ENCODE measurements at regions not wholly inside any gene's neighbourhood (a gene's known extent, or its start where the extent isn't known, plus 50 kb on each side); places are given as distances from the start of the nearest gene placed in this dataset.
"Not testable (repeated sequence)": the region's sequence is repeated elsewhere in the genome, so short reads cannot be mapped to it uniquely, and the experiment has no call there.

- DNase-seq: no peak
- intact Hi-C loops (cut with micrococcal nuclease): no loop called here
- no peak for ATAC-seq
These were observed 696.8 kb upstream of the COX7C start for GRCh38 chr5:85920984-85921383.

GRCh38 chr5:85921590-85921989 lies 696.2 kb upstream of the COX7C start:
- intact Hi-C loops (cut with micrococcal nuclease): no loop called here
- ATAC-seq: no peak

GRCh38 chr5:85927632-85928031 lies 690.1 kb upstream of the COX7C start:
- intact Hi-C loops (cut with micrococcal nuclease): no loop called here
- DNase-seq (no peak), ATAC-seq (no peak)

More at GRCh38 chr5:85921590-85921989, 696.2 kb upstream of the COX7C start:
- no peak for DNase-seq

GRCh38 chr5:85929713-85930112 lies 688.0 kb upstream of the COX7C start:
- ATAC-seq (no peak), DNase-seq (no peak)
- intact Hi-C loops (cut with micrococcal nuclease): no loop called here

GRCh38 chr5:85931220-85931619 lies 686.5 kb upstream of the COX7C start:
- DNase-seq (no peak), ATAC-seq (no peak)
- intact Hi-C loops (cut with micrococcal nuclease): no loop called here

GRCh38 chr5:85938201-85938600 lies 679.5 kb upstream of the COX7C start:
- intact Hi-C loops (cut with micrococcal nuclease): no loop called here
- no peak for ATAC-seq

GRCh38 chr5:85951707-85952210 lies 666.0 kb upstream of the COX7C start:
- intact Hi-C loops (cut with micrococcal nuclease): no loop called here
- no peak for DNase-seq
- no peak for ATAC-seq

More at GRCh38 chr5:85938201-85938600, 679.5 kb upstream of the COX7C start:
- DNase-seq: no peak

GRCh38 chr5:85952680-85953079 lies 665.1 kb upstream of the COX7C start:
- DNase-seq: no peak
- intact Hi-C loops (cut with micrococcal nuclease): no loop called here
- ATAC-seq: no peak

- intact Hi-C loops (cut with micrococcal nuclease): no loop called here
- ATAC-seq (no peak), DNase-seq (no peak)
These were observed 650.1 kb upstream of the COX7C start for GRCh38 chr5:85967681-85968080.

- DNase-seq (no peak), ATAC-seq (no peak)
- intact Hi-C loops (cut with micrococcal nuclease): no loop called here
These were observed 645.2 kb upstream of the COX7C start for GRCh38 chr5:85972539-85972938.

GRCh38 chr5:85985167-85985566 lies 632.6 kb upstream of the COX7C start:
- DNase-seq (no peak), ATAC-seq (no peak)
- intact Hi-C loops (cut with micrococcal nuclease): no loop called here

GRCh38 chr5:85990998-85991397 lies 626.7 kb upstream of the COX7C start:
- ATAC-seq: no peak
- no peak for DNase-seq
- intact Hi-C loops (cut with micrococcal nuclease): no loop called here

GRCh38 chr5:85994653-85995052 lies 623.1 kb upstream of the COX7C start:
- intact Hi-C loops (cut with micrococcal nuclease); DNase-seq; ATAC-seq: not testable (repeated sequence)

- DNase-seq (no peak), ATAC-seq (no peak)
- intact Hi-C loops (cut with micrococcal nuclease): no loop called here
These were observed 619.1 kb upstream of the COX7C start for GRCh38 chr5:85998656-85999055.

GRCh38 chr5:86008293-86008692 lies 609.4 kb upstream of the COX7C start:
- intact Hi-C loops (cut with micrococcal nuclease): no loop called here
- ATAC-seq: no peak
- no peak for DNase-seq

GRCh38 chr5:86008704-86009103 lies 609.0 kb upstream of the COX7C start:
- intact Hi-C loops (cut with micrococcal nuclease): no loop called here
- ATAC-seq (no peak), DNase-seq (no peak)

- intact Hi-C loops (cut with micrococcal nuclease): no loop called here
- ATAC-seq: no peak
- DNase-seq: no peak
These were observed 605.8 kb upstream of the COX7C start for GRCh38 chr5:86011937-86012336.

GRCh38 chr5:86029308-86029707 lies 588.4 kb upstream of the COX7C start:
- ATAC-seq (no peak), DNase-seq (no peak)
- intact Hi-C loops (cut with micrococcal nuclease): no loop called here

- intact Hi-C loops (cut with micrococcal nuclease): no loop called here
- ATAC-seq (no peak), DNase-seq (no peak)
These were observed 587.0 kb upstream of the COX7C start for GRCh38 chr5:86030753-86031152.

GRCh38 chr5:86038566-86038965 lies 579.2 kb upstream of the COX7C start:
- DNase-seq: no peak
- intact Hi-C loops (cut with micrococcal nuclease): no loop called here
- ATAC-seq: no peak

GRCh38 chr5:86039351-86039750 lies 578.4 kb upstream of the COX7C start:
- intact Hi-C loops (cut with micrococcal nuclease): no loop called here
- ATAC-seq: no peak
- no peak for DNase-seq

GRCh38 chr5:86070719-86071118 lies 547.0 kb upstream of the COX7C start:
- intact Hi-C loops (cut with micrococcal nuclease): no loop called here
- DNase-seq (no peak), ATAC-seq (no peak)

Data from left ventricle myocardium superior (tissue), 1 donor.